H1 (cell line): ENCODE measurements at regions not wholly inside any gene's neighbourhood (a gene's known extent, or its start where the extent isn't known, plus 50 kb on each side); places are given as distances from the start of the nearest gene placed in this dataset.

Experiments used
- CEBPB ChIP-seq: IDR thresholded peaks from 2 replicates; pipeline ENCODE4 v1.6.1; 2012; ENCODE audit warnings: low read depth, low read length
- CTCF ChIP-seq, 3 experiments: IDR thresholded peaks; 1 replicate in 2 of 3; 2 replicates in 1 of 3; pipeline versions ENCODE4 v1.5.1 to v1.6.1; 2011; ENCODE audit warnings: low read length in 3 of 3, mild to moderate bottlenecking in 3 of 3, inconsistent platforms in 2 of 3, low read depth in 1 of 3, moderate library complexity in 1 of 3; ENCODE audit not compliant: insufficient read depth in 1 of 3; ENCODE audit errors: control extremely low read depth in 1 of 3
- EZH2 ChIP-seq: fragments of 200-600 bp; sonication (generic); IDR thresholded peaks from 2 replicates; pipeline ENCODE4 v1.7.1; 2012; ENCODE audit warnings: low read depth, mild to moderate bottlenecking, moderate library complexity, low read length, inconsistent platforms; ENCODE audit not compliant: severe bottlenecking
- POLR2A ChIP-seq, 2 experiments: IDR thresholded peaks; 1 replicate in 1 of 2; 2 replicates in 1 of 2; pipeline ENCODE4 v1.6.1; 2011; ENCODE audit warnings: low read depth in 2 of 2, low read length in 2 of 2, mild to moderate bottlenecking in 2 of 2; ENCODE audit errors: control extremely low read depth in 1 of 2
- POLR2AphosphoS5 ChIP-seq: IDR thresholded peaks from 2 replicates; pipeline ENCODE4 v1.6.1; 2011; ENCODE audit warnings: low read depth, low read length
- RAD21 ChIP-seq, 2 experiments: IDR thresholded peaks in 1 of 2; conservative IDR thresholded peaks in 1 of 2; 2 replicates each; pipeline ENCODE4 v1.6.1; 2011; ENCODE audit warnings: low read depth in 2 of 2, low read length in 2 of 2, improper control_type of control experiment in 1 of 2, inconsistent platforms in 1 of 2, mild to moderate bottlenecking in 1 of 2, moderate library complexity in 1 of 2
- SRF ChIP-seq: IDR thresholded peaks from 2 replicates; pipeline ENCODE4 v1.6.1; 2011; ENCODE audit warnings: mild to moderate bottlenecking, low read depth, low read length, moderate library complexity
- SUZ12 ChIP-seq: fragments of 200-600 bp; sonication (generic); IDR thresholded peaks from 2 replicates; pipeline ENCODE4 v1.6.1; 2012; ENCODE audit warnings: mild to moderate bottlenecking, inconsistent platforms, low read length, moderate library complexity, mixed read lengths
- TCF12 ChIP-seq: IDR thresholded peaks from 2 replicates; pipeline ENCODE4 v1.6.1; 2011; ENCODE audit warnings: low read depth, mild to moderate bottlenecking, low read length
- USF2 ChIP-seq: IDR thresholded peaks from 2 replicates; pipeline ENCODE4 v1.6.1; 2011; ENCODE audit warnings: low read length, improper control_type of control experiment
- YY1 ChIP-seq: IDR thresholded peaks from 2 replicates; pipeline ENCODE4 v1.6.1; 2011; ENCODE audit warnings: low read depth, mild to moderate bottlenecking, low read length

GRCh38 chr3:6439226-6439625 is 421.7 kb upstream of the GRM7 start:
- no peak for TF ChIP-seq TCF12
- no peak for TF ChIP-seq CTCF (IDR thresholded peaks at IDR 0.05; ENCODE audit: control extremely low read depth in 1 of 3, insufficient read depth in 1 of 3, low read depth in 1 of 3, low read length in 3 of 3)
- TF ChIP-seq EZH2 = no peak
- no peak for TF ChIP-seq USF2
- no peak for TF ChIP-seq SUZ12
- no peak for TF ChIP-seq POLR2A (IDR thresholded peaks at IDR 0.05; ENCODE audit: control extremely low read depth in 1 of 2, low read depth in 2 of 2, low read length in 2 of 2)
- TF ChIP-seq RAD21 (IDR thresholded peaks at IDR 0.05 in 1 of 2, conservative IDR thresholded peaks at IDR 0.05 in 1 of 2; ENCODE audit: low read depth in 2 of 2, low read length in 2 of 2) = no peak
- no peak for TF ChIP-seq SRF
- TF ChIP-seq POLR2AphosphoS5 = no peak
- TF ChIP-seq CEBPB = no peak
- no peak for TF ChIP-seq YY1
